WERI-Rb-1 (cell line): ENCODE measurements at regions not wholly inside any gene's neighbourhood (a gene's known extent, or its start where the extent isn't known, plus 50 kb on each side); places are given as distances from the start of the nearest gene placed in this dataset.

ENCODE experiments used
- DNase-seq: peaks from one replicate; pipeline ENCODE4 v3.0.0-alpha.2; 2020
- H3K27ac ChIP-seq: fragments of 250-450 bp; sonication (Bioruptor Pico); 2 replicates; pipeline ENCODE4 v1.5.1; 2020; ENCODE audit warnings: mild to moderate bottlenecking, moderate library complexity
- H3K27me3 ChIP-seq: fragments of 250-450 bp; sonication (Bioruptor Pico); 2 replicates; pipeline ENCODE4 v1.5.1; 2021; ENCODE audit warnings: mild to moderate bottlenecking, low read depth, moderate library complexity; ENCODE audit not compliant: insufficient read depth, severe bottlenecking
- H3K36me3 ChIP-seq: fragments of 250-450 bp; sonication (Bioruptor Pico); 2 replicates; pipeline ENCODE4 v1.5.1; 2020; ENCODE audit warnings: mild to moderate bottlenecking, moderate library complexity
- H3K4me3 ChIP-seq: 2 replicates; pipeline ENCODE4 v1.5.1; 2011; ENCODE audit warnings: low read depth, mild to moderate bottlenecking, control low read depth, low read length
- H3K9me3 ChIP-seq: fragments of 250-450 bp; sonication (Bioruptor Pico); 2 replicates; pipeline ENCODE4 v1.5.1; 2021; ENCODE audit warnings: mild to moderate bottlenecking, moderate library complexity; ENCODE audit not compliant: severe bottlenecking
- CTCF ChIP-seq: IDR thresholded peaks from 2 replicates; pipeline ENCODE4 v1.5.1; 2011; ENCODE audit warnings: low read depth, mild to moderate bottlenecking, control low read depth, inconsistent platforms, low read length

GRCh38 chr5:86074297-86074696 is 543.4 kb upstream of the COX7C start:
- Histone ChIP-seq H3K9me3 (no peaks in the 10 kb centered on the region), H3K27ac (no peak overlapping the region), H3K36me3 (no peaks in the 10 kb centered on the region), H3K27me3 (no peaks in the 10 kb centered on the region), H3K4me3 (no peak overlapping the region)
- DNase-seq, result no peak
- TF ChIP-seq CTCF, result no peak

GRCh38 chr5:86075139-86075538 is 542.6 kb upstream of the COX7C start:
- Histone ChIP-seq H3K36me3 (no peaks in the 10 kb centered on the region), H3K27ac (no peak overlapping the region), H3K9me3 (no peaks in the 10 kb centered on the region), H3K4me3 (no peak overlapping the region), H3K27me3 (no peaks in the 10 kb centered on the region)
- DNase-seq, result no peak
- TF ChIP-seq CTCF, result no peak

GRCh38 chr5:86095092-86095491 is 522.6 kb upstream of the COX7C start:
- no peaks in the 10 kb centered on the region for H3K36me3 ChIP-seq
- no peak overlapping the region for H3K27ac ChIP-seq
- no peak for TF ChIP-seq CTCF
- H3K9me3 ChIP-seq, result no peaks in the 10 kb centered on the region
- DNase-seq, result no peak
- H3K27me3 ChIP-seq, result no peaks in the 10 kb centered on the region
- no peak overlapping the region for H3K4me3 ChIP-seq

- Histone ChIP-seq H3K27me3 (no peaks in the 10 kb centered on the region), H3K36me3 (no peaks in the 10 kb centered on the region), H3K4me3 (no peak overlapping the region), H3K27ac (no peak overlapping the region), H3K9me3 (no peaks in the 10 kb centered on the region)
- DNase-seq, result no peak
- TF ChIP-seq CTCF, result no peak
Observed at GRCh38 chr5:86101966-86102365, 515.8 kb upstream of the COX7C start.

- Histone ChIP-seq H3K27me3 (no peaks in the 10 kb centered on the region), H3K36me3 (no peaks in the 10 kb centered on the region), H3K4me3 (no peak overlapping the region), H3K9me3 (no peaks in the 10 kb centered on the region), H3K27ac (no peak overlapping the region)
- no peak for DNase-seq
- TF ChIP-seq CTCF, result no peak
Observed at GRCh38 chr5:86108825-86109224, 508.9 kb upstream of the COX7C start.

DNA sequence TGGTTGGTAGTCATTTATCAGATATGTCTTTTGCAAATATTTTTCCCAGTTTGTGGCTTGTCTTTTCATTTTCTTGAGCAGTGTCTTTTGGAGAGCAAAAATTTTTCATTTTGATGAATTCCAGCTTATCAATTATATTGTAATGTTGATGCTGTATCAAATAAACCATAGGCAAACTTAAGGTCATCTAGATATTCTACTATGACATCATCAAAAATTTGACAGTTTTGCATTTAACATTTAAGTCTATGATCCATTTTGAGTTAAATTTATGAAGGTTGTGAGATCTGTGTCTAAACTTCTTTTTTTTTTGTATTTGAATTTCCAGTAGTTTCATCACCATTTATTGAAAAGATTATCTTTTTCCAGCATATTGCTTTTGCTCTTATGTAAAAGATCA is 505.5 kb upstream of the COX7C start:
- no peak overlapping the region for H3K27ac ChIP-seq
- no peaks in the 10 kb centered on the region for H3K36me3 ChIP-seq
- no peak for TF ChIP-seq CTCF
- H3K4me3 ChIP-seq, result no peak overlapping the region
- no peak for DNase-seq
- H3K27me3 ChIP-seq, result no peaks in the 10 kb centered on the region
- H3K9me3 ChIP-seq, result no peaks in the 10 kb centered on the region
